NCI-H748 treated with DMSO at 0.1 percent for 48 hours (cell line): ENCODE measurements at regions not wholly inside any gene's neighbourhood (a gene's known extent, or its start where the extent isn't known, plus 50 kb on each side); places are given as distances from the start of the nearest gene placed in this dataset.

Experiments
- DNase-seq: peaks from one replicate; lab custom pipeline; 2025; lab: John Stamatoyannopoulos, UW

DNA sequence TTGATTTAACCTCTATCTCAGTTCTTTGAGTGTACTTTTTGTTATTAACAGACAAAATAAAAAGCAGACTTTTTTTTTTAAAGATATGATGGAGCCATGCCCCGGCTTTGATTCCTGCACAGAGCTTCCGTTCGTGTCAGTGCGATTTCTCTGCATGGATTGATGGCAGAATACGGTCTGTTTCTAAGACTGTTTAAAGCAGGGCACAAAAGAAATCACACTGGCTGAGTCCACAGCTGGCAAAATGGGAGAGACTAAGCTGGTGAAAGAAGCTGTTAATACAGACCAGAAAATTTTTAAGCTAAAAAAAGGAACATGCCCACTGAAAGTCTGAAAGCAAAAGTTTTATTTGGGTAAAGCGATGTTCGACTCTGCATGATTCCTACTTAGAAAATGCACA, 501.4 kb upstream of the WWC1 start:
- DNase-seq: no peak

DNA sequence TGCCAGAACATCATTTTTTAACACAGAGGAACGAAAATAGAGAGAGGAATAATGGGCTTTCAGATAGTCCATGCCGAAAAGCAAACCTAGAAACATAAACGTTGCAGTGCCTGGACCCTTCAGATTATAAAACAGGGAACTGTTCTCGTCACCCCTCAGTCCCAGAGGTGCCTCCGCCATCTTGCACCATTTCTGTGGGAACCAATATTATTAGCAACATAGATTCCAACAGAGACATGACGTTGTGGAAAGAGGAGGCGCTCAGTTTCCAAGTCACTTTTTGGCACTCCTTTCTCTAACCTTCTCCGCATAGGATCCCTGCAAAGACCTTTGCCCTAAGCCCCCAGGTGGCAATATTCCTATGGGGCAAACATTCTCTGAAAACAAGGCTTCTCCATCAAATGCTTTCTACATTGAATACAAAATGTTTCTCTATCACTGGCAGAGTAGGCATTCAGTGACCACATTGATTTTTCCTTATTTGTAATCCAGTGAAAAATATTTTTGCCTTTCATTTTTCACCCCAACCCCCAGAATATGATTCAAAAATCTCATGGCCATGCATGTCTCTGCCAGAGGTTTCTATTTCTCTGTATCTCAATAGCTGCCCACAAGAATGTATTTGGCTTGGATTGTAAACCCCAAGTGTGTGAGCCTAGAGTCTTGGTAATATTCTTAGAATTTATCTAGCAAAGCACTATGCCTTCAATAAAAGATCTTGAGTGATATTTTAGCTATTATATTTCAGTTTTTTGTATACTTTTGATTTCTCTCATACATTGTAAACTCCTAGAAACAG, 500.8 kb upstream of the WWC1 start:
- DNase-seq: no peak

DNA sequence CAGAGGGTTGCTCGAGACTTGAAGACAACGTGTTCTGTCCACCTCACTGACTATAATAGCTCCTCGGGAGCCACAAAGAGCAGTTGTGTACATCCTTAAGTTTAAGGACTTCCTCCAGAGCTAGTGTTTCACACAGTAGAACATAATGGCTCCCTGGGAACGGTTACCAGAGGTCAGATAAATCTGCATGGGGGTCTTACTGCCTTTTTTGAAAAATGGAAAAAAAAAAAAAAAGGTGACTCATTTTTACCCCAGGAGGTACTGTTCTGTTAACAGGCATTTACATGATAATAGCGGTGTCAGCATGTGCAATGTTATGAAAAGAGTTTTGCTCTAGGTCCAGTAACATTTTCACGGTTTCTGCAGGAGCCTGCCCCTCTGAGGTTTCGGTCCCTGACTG, 498.9 kb upstream of the WWC1 start:
- DNase-seq: no peak

DNA sequence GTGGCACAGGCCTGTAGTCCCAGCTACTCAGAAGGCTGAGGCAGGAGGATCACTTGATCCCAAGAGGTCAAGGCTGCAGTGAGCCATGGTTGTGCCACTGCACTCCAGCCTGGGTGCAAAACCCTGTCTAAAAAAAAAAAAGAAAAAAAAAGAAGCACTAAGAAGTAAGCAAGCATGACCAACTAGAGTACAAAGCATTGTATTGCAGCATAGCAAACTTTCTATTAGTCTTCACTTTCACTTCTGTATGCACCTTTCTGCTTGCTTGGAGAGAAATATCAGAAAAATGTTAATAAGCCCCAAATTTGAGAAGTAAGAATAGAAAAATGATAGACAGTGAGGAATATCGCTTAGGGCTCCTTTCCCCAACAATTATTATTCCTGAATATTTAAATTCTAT, 497.7 kb upstream of the WWC1 start:
- no peak for DNase-seq

DNA sequence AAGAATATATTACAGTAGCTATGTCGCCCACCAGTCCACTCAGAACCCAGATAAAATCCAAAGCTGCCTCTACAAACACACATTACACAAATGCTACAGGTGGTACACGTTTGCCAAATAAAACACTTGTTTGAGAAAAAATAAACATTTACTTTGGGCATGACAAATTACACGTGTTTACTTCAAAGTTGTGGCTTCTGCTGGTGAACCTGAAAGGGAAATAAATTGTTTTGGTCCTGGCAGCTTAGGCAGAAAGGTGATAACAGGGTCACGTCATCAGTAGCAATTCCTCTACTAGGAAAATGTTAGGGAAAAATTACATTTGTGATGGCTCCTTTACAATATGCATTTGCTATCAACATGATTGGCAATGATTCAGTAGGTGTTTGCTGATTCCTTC, 497.3 kb upstream of the WWC1 start:
- no peak for DNase-seq

DNA sequence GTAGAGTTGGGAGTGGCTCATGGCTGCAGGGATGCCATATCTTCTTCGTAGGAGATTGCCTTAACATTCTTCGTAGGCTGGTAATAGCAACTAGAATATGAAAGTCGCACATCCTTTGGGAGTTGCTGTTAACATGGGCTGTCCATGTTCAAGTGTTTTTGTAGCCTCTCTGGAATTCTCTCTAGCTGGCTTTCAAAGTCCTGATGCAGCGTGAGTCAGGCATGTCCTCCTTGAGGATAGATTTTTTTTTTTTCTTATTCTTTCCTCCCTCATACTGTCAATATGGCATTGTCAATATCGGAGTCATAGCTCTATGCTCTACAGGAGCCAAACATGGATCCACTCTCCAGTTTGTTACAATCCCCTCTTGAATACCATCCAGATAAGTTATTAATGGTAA, 494.8 kb upstream of the WWC1 start:
- no peak for DNase-seq

DNA sequence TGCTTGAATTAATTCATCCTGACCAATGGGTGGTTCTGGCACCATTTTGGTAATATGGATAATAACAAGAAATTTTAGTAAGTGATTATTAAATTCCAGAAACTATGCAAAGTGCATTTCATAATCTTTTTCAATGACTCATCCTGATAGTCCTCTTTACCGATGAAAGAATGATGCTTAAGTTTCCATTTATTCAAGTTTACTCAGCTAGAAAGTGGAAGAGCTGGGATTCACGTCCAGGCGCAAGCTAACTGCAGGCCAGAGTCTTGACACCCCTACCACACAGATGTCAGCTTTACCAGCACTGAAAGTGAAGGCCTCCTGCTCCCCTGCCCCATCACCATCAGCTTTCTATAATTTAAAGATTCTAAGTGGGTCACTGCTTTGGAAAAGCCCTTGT, 493.5 kb upstream of the WWC1 start:
- DNase-seq: no peak

DNA sequence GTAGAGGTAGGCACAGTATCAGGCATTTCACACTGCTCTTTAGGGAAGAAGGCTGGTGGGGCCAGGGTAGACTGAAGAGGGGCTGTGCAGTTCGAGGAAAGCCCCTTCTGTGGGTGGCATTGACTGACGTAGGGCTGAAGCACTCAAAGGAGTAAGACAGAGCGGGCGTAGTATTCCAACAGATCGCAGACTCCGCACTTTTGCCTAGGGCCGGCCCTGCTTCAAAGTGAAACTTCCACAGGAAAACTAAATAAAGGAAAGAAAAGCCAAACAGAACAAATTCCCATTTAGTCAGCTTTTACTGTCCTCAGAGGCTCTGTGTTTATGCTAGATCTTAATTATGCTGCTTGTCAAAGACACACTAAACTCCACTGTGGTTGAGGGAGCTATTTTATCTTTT, 493.0 kb upstream of the WWC1 start:
- DNase-seq: no peak

DNA sequence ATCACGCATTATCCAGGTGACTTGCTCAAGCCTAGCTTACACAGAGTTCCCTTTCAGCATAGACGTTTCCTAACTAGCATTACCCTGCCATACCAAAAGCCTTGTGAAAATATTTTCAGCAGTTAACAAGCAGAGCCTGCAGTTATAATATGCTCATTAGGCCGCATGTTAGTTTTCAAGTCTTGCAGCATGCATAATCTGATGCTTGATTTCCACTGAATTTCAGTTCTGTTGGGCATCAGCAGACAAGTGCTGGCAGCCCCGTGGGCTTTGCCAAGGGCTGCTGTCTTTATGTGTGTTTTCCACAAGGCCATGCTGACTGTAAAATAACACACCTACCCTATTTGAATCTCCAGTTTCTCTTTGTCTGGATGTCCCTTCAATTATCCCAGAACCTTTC, 491.0 kb upstream of the WWC1 start:
- DNase-seq: no peak

DNA sequence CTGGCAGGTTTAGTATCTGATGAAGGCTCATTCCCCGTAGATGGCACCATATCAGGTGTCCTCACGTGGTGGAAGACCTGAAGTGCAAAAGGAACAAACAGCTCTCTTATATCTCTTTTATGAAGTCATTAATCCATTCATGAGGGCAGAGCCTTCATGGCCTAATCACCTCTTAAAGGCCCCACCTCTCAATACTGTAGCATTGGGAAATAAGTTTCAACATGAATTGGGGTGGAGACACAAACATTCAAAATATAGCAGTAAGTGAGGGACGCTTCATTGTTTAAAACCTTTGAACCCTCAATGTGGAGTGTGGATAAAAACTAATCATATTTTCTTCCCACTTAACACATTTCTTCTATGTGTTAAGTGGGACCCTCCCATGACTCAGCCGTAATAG, 489.4 kb upstream of the WWC1 start:
- no peak for DNase-seq

DNA sequence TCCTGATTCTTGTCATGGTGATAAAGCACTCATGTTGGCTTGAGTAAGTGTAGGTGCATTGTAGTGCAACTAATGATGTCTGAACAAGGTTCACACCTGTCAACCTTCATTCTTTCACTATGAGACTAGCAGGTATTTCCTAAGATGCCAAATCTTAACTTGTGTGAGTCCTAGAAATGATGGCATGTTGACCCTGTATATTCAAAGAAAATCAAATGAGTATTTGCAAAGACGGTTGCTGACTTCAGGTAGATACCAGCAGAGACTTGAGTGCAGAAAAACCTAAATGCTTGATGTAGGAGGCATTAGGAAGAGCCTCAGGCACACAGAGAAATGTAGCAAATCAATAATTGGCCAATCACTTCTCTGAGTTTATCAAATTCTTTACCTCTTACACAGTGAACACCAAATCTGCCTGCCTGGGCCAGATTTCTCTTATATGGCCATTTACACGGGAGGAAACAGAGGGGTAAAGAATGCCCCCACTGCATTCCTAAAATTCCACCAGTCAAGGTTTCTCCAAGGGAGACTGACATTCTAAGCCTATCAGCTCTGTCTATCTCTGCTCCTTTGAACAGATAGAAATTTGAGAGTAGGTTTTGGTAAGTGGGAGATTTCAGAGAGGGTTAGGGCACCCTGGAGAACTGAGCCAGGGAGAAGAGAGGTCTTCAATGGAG, 488.6 kb upstream of the WWC1 start:
- no peak for DNase-seq

DNA sequence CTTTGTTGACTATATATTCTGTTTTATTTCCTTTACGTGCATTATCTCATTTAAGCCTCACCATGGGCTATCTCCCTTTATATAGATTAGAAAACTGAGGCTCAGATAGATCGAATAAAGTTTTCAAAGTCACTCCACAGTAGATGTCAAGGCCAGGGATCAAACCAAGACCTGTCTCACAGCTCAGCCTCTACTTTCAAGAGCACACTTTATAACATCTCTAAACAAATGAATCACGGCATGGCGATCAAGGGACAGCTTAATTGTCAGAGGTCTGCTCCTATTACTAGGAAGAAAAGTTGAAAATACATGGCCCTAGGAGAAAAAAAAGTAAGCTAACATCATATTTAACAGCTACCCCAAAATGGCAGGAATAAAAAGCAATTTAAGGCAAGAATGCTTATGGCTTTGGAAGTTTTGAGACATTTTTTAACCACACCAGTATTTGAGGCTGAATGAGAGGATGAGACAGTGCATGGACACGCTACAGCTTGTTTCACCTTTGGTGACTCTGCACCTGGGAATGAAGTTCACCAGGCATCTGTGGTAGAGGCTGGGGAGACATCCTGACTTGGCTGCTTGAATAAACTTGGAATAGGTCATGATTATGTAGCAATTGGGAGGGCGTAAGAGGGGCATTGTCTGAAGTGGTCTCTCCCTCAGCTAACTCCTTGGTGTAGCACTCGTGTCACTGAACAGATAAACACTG, 486.8 kb upstream of the WWC1 start:
- DNase-seq: no peak

DNA sequence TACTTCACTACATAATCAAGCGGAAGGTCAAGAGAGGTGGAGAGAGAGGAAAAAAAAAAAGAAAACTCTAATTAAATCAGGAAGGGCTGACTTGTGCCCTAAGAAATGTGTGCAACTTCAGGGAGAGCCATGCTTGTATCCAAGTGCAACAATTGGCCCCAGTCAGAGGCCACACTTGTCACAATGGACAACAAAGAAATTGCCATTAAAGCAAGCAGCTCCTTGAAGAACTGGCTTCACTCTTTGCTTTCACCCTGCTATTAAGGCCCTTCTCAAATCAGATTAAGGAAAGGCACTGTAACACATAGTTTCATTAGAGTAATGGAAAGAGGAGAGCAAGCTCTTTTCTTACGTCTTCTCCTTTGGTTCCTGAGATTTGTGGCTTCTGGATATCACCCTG, 480.9 kb upstream of the WWC1 start:
- DNase-seq: no peak

DNA sequence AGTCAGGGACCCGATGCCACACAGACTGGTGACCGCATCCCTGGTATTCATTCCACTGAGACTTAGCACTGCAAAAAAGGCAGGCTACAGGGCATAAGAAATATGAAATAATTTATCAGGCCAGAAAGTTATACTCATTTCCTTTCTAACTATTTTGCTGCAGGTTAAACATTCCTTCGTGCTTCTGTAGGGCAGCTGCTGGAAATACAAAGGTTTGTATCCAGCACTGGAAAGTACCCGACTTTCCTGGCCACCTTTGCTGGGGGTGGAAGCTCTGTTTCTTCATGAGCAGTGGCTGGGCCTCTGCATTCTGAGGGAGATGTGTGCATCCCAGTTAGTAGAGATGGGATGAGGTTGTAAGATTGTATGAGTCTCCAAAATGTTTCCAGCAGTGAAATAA, 478.6 kb upstream of the WWC1 start:
- DNase-seq: no peak

DNA sequence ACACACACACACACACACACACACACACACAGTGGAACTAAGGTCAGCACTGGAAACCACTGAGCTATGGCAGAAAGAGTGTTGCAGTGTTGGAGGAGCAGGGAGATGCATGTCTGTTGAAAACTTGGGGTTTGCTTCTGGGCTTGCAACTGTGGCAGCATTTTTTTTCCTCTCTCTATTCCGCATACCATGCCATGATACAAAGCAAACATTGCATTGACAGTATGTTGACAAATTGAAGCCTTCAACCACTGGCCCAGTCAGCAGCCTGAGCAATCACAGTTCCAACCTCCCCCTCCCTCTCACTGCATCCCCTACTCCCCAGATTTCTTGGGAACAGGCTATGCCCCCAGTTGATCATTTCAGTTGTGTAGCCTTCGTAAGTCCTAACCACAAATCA, 478.1 kb upstream of the WWC1 start:
- no peak for DNase-seq

DNA sequence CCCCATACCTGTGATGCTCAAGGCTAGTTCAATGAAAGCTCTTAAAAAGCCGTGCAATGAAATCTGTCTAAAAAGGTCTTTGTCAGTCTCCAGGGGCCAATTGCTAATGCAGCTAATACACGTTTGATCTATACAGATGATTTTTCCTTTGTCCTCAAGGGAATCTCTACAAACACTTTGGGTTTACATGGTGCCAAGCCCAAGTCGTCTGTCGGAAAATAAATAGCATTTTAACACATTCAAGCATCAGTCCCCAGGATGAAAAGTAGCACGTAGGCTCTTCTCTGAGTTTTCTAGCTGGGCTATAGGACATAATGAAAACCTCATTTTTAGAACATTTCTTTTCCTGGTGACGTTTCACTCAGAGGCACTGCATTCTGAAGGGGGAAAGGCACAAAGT, 477.4 kb upstream of the WWC1 start:
- no peak for DNase-seq

DNA sequence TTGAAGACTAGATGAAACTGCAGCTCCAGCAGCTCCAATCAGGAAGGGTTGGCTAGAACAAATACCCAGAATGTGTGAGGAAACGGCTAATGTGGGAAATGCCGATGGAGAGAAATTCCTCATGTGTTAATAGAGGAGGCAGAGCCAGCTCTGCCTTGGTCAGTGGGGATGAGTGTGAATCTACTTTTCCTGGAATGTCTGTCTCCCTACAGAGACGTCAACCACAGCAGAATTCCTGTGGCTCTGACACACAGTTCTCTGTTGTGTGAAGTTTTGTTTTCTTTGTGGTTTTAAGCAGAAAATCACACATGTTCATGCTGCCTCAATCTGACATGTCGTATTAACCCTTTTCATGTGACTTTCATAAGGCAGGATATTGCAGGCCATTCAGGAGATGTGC, 476.6 kb upstream of the WWC1 start:
- no peak for DNase-seq

DNA sequence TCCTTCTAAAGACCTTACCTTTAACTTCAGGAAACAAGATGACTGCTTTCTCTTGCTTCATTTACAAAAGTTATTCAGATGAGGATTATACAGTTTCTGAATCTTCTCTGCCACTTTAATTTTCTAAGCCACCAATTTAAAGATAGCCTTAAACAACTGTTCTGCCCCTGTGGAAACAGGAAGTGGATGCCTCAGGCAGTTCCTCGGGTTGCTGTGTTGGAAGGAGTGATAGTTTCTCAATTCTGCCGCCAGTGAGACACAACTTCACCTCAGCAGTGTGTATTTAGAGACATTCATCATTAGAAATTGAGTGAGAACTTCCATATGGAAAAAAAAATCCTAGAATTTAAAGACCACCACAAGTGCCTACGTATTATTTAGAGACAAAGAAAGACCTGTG, 475.1 kb upstream of the WWC1 start:
- no peak for DNase-seq

DNA sequence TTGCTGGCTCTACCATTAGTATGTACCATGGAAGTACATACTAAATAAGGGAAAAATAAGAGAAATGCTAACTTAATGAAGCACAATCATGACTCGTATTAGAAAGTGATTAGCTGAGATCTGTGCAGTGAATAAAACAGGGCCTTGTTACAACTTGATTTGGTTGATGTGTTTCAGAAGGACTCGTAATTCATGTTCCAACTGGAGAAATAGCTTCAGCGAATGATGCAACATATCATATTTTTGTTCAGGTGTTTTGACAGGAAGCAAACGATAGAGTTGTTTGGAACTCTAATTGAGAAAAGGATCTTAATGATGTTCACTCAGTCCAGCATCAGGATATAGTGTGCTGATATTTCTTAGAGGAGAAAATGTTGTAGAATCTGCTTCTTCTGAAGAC, 474.6 kb upstream of the WWC1 start:
- DNase-seq: no peak

DNA sequence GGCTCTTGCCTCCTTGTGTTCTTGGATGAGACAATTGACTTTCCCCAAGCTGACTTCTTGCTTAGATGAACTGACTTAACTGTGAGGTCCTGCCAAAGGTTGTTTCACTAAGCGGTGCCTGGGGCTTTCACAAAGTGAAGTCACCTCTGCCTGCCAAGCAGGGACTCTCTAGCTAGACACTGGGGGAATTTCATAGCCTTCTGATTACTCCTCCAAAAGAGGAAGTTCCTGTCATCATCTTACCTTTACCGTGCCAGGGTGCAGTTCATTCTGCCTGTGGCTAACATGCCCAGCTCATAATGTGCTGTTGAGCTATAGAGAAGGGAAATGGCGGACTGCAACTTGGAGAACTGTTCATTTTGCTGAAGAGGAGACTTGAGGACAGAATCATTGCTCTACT, 472.0 kb upstream of the WWC1 start:
- DNase-seq: no peak

DNA sequence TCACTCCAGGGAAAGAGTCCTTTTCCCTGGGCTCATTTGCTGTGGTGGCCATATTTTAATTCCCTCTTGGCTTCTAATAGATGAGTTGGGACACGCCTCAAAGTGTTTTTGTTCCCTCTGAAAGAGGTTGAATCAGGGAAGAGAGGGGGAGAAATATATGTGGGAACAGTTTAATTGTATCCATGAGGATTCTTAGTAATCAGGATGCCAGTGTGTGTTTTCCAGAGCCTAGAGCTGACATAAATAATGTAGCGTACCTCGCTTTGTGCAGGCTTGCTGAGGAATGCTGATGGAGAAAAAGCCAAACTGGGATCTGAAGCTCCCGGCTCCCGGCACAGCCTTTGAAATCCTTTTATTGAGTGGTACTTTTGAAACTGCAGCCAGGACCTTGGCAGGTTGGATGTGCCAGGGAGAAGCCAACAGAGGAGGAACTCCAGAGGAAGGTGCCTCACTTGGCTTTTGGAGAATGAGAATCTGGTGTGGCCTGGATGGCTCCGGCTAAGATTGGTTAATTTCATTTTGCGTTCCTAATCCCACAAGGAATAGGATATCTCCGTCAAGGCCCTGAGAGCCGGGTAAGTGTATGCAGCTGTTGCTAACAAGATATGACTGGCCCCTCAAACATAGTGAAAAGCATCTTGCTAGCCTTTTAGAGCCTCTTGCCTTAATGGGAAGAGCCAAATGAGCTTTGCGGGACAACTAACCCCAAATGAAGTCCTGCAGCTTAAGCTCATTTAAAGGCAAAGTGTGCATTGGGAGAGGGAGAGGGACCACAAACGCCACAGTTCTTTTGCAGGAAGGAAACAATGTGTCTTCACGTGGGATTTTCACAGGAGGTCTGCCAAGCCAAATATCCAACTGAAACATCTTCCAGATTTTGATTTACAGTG, 471.1 kb upstream of the WWC1 start:
- DNase-seq: no peak

DNA sequence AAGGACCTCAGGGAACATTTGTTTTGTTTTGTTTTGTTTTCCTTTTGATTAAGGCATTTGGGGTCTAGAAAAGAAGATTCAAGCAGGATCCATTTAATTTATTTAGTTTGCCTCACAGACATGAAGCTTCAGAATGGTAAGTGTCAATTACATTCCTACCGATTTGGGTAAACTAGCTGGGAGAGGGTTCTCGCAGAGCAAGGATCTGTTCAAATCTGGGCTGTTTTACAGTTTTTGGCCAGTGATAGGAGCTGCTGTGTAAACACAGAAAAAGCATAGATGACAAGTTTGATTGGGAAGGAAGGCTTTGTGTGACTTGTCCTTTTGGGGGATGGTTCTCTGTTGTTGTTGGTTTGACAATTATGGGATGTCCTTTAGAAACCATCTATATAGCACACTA, 470.3 kb upstream of the WWC1 start:
- no peak for DNase-seq
